ENCODE measurements at regions not wholly inside any gene's neighbourhood (a gene's known extent, or its start where the extent isn't known, plus 50 kb on each side); places are given as distances from the start of the nearest gene placed in this dataset.

DNA sequence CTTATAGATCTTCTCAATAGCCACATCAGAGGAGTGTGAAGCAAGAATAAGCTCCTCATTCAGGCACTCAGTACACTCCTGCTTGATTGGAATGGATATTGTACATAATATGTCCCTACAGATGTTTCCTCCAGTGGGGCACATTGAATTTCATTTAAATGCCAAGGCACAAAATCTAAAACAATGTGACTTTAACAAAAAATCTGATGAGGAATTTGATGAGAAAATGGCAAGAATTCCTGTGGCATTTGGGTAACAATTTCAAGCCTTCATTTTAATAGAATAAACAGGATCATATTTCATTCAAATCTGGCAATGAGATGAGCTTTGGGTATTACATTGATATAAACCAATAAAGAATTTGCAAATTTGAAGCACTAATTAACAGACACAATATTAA, 307.7 kb upstream of the PKN2 start:
- H3K4me3 ChIP-seq (ENCODE audit: low read depth, poor library complexity, severe bottlenecking): no peak overlapping the region
- TF ChIP-seq POLR2A (IDR thresholded peaks at IDR 0.05): no peak
- TF ChIP-seq, protein P1, sequence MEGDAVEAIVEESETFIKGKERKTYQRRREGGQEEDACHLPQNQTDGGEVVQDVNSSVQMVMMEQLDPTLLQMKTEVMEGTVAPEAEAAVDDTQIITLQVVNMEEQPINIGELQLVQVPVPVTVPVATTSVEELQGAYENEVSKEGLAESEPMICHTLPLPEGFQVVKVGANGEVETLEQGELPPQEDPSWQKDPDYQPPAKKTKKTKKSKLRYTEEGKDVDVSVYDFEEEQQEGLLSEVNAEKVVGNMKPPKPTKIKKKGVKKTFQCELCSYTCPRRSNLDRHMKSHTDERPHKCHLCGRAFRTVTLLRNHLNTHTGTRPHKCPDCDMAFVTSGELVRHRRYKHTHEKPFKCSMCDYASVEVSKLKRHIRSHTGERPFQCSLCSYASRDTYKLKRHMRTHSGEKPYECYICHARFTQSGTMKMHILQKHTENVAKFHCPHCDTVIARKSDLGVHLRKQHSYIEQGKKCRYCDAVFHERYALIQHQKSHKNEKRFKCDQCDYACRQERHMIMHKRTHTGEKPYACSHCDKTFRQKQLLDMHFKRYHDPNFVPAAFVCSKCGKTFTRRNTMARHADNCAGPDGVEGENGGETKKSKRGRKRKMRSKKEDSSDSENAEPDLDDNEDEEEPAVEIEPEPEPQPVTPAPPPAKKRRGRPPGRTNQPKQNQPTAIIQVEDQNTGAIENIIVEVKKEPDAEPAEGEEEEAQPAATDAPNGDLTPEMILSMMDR (IDR thresholded peaks at IDR 0.05): no peak
- intact Hi-C loops (cut with DNase I; ENCODE audit: low total_unique reads): no loop called here
- no peak for DNase-seq (ENCODE audit: low spot score in 2 of 2)

DNA sequence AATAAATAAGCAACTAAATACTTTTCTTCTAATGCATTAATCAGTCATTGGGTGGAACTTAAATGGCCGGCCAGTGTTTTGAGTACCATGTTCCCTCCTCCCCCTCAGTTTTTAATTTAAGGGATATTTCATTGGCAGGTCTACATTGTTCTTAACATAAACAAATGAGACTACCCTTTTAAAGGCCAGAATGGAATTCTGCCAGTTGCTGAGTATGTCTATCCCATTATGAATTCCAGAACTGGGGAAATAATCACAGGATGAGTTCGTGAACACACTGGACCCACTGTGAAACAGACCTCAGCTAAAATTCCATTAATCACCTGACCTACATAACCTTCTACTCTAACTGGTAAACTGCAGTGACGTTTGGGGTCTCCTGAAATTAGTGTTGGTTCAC, 305.5 kb upstream of the PKN2 start:
- WGBS, 2 donors: 52 to 69% methylated on average over 3 of the region's 3 CpGs
- intact Hi-C loops (cut with DNase I; ENCODE audit: low total_unique reads): no loop called here
- no peak for TF ChIP-seq POLR2A (IDR thresholded peaks at IDR 0.05)
- TF ChIP-seq, protein P1 (IDR thresholded peaks at IDR 0.05): no peak
- H3K4me3 ChIP-seq (ENCODE audit: low read depth, poor library complexity, severe bottlenecking): no peak overlapping the region
- no peak for DNase-seq (ENCODE audit: low spot score in 2 of 2)

DNA sequence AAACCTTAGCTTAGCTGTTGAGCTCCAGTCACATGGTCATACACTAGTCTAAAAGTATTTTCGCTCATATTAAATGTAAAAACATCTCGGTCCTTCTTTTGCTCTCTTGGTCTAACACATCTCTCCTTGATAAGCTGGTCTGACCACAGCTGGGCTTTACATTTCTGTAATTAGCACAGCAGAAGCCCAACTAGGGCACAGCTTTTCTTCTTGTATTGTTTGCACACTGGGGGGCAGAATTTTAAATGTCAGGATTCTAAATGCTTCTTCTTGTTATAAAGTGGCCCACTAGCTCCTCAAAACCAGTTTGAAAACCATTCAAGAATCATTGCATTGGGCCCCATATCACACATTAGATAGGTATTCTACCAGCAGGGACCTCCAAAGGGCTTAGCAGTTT, 289.1 kb upstream of the PKN2 start:
- no peak for TF ChIP-seq POLR2A (IDR thresholded peaks at IDR 0.05)
- TF ChIP-seq, protein P1 (IDR thresholded peaks at IDR 0.05): no peak
- intact Hi-C loops (cut with DNase I; ENCODE audit: low total_unique reads): no loop called here
- DNase-seq (ENCODE audit: low spot score in 2 of 2): no peak
- 61 to 79% methylated on average over 2 of the region's 2 CpGs for WGBS, 2 donors
- H3K4me3 ChIP-seq (ENCODE audit: low read depth, poor library complexity, severe bottlenecking): no peak overlapping the region

DNA sequence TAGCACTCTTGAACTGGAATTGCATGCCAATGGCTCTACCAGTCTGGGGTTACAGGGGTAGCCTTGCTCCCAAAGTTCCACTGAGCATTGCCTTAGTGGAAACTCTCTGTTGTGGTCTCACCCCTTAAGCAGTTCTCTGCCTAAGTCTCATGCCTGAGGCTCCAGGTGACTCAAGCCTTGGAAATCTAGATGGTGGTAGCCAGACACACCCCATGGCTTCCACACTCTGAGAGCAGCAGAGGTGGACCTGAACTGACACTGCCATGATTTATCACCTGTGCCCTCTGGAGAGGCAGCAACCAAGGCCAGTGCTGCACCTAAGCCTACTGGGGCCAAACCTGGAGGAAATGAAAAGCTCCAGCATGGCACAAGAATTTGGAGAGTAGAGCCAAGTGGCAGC, 285.7 kb upstream of the PKN2 start:
- no peak for TF ChIP-seq POLR2A (IDR thresholded peaks at IDR 0.05)
- TF ChIP-seq, protein P1 (IDR thresholded peaks at IDR 0.05): no peak
- DNase-seq (ENCODE audit: low spot score in 2 of 2): no peak
- intact Hi-C loops (cut with DNase I; ENCODE audit: low total_unique reads): no loop called here
- no peak overlapping the region for H3K4me3 ChIP-seq (ENCODE audit: low read depth, poor library complexity, severe bottlenecking)

DNA sequence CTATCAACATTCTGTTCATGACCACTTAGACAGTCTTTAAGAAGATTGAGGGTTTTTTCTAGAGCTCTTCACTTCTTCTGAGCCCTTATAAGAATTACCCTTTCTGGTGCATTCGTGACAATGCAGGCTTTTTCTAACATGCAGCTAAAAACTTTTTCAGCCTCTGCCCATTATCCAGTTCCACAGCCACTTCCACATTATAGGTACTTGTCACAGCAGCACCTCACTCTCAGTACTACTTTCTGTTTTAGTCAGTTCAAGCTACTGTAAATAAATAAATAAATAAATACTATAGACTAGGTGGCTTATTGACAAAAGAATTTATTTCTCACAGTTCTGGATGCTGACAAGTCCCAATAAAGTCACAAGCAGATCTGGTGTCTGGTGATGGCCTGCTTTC, 284.4 kb upstream of the PKN2 start:
- no peak overlapping the region for H3K4me3 ChIP-seq (ENCODE audit: low read depth, poor library complexity, severe bottlenecking)
- DNase-seq (ENCODE audit: low spot score in 2 of 2): no peak
- intact Hi-C loops (cut with DNase I; ENCODE audit: low total_unique reads): no loop called here
- 88 to 92% methylated on average over 1 of the region's 1 CpG for WGBS, 2 donors
- TF ChIP-seq, protein P1 (IDR thresholded peaks at IDR 0.05): no peak
- no peak for TF ChIP-seq POLR2A (IDR thresholded peaks at IDR 0.05)

DNA sequence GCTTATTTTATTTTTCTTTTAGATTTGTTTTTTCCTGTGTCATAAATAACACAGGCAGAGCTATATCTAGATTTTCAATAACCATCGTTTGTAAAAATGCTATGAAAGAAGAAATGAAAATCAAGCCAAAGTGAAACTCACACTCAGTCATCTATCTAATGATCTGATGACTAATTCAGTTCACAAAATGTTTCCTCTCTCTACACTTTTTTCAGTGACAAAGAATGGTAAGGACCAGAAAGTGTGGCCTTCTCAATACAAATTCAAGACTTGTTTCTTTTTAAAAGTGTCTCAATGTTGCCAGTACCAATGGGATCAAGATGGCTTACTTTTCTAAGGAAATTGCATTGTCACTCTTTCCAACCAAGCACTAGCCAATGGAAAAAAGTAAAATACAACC, 282.8 kb upstream of the PKN2 start:
- no peak overlapping the region for H3K4me3 ChIP-seq (ENCODE audit: low read depth, poor library complexity, severe bottlenecking)
- no peak for DNase-seq (ENCODE audit: low spot score in 2 of 2)
- intact Hi-C loops (cut with DNase I; ENCODE audit: low total_unique reads): no loop called here
- WGBS, 2 donors: 68 to 69% methylated on average over 1 of the region's 1 CpG
- no peak for TF ChIP-seq POLR2A (IDR thresholded peaks at IDR 0.05)
- TF ChIP-seq, protein P1 (IDR thresholded peaks at IDR 0.05): no peak

Measured in lower leg skin (tissue), 4 donors.